ENCODE measurements at regions not wholly inside any gene's neighbourhood (a gene's known extent, or its start where the extent isn't known, plus 50 kb on each side); places are given as distances from the start of the nearest gene placed in this dataset.

DNA sequence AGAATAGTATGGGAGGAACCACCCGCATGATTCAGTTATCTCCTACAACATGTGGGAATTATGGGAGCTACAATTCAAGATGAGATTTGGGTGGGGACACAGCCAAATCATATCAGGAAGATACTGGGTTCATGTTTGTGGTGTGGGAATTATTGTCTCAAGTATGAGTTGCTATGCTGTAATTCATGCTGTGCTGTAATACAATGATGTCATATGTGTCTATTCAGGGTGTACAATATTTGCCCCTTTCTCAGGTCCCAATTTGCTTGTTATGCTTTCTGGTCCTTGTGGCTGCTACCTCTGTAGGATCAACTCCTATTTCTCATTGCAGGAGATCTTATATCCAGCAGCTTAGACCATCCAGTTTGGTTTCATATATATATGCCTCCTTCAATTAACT, 52.2 kb upstream of the ARHGAP20 start:
- TF ChIP-seq, protein P1, sequence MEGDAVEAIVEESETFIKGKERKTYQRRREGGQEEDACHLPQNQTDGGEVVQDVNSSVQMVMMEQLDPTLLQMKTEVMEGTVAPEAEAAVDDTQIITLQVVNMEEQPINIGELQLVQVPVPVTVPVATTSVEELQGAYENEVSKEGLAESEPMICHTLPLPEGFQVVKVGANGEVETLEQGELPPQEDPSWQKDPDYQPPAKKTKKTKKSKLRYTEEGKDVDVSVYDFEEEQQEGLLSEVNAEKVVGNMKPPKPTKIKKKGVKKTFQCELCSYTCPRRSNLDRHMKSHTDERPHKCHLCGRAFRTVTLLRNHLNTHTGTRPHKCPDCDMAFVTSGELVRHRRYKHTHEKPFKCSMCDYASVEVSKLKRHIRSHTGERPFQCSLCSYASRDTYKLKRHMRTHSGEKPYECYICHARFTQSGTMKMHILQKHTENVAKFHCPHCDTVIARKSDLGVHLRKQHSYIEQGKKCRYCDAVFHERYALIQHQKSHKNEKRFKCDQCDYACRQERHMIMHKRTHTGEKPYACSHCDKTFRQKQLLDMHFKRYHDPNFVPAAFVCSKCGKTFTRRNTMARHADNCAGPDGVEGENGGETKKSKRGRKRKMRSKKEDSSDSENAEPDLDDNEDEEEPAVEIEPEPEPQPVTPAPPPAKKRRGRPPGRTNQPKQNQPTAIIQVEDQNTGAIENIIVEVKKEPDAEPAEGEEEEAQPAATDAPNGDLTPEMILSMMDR (IDR thresholded peaks at IDR 0.05; ENCODE audit: low read length), result no peak
- TF ChIP-seq EZH2 (optimal IDR thresholded peaks at IDR 0.05; ENCODE audit: low read depth, low read length), result no peak
- no peak for TF ChIP-seq EZH2phosphoT487 (IDR thresholded peaks at IDR 0.05; ENCODE audit: low read length)

Data from MM.1S (cell line).